Activated B cell treated with CpG ODN at 0.5 μM for 24 hours (primary cell): ENCODE measurements at regions not wholly inside any gene's neighbourhood (a gene's known extent, or its start where the extent isn't known, plus 50 kb on each side); places are given as distances from the start of the nearest gene placed in this dataset.

ENCODE experiments used
- ATAC-seq: fragments of 200-7000 bp; cut with Tn5 transposase; one replicate; pipeline ENCODE4 v1.10.0; 2021; ENCODE audit warnings: low read depth, mild to moderate bottlenecking, moderate library complexity
- CTCF ChIA-PET: fragments of 350-600 bp; sonication (Branson Sonifier 250); formaldehyde crosslinking; loops from one replicate; lab custom pipeline; 2021; ENCODE audit warnings: antibody characterized with exemption; lab: Charles Lee
- POLR2A ChIA-PET: fragments of 350-600 bp; sonication (Branson Sonifier 250); formaldehyde crosslinking; loops from one replicate; lab custom pipeline; 2021; ENCODE audit warnings: antibody characterized with exemption; lab: Charles Lee
- DNase-seq: peaks from one replicate; pipeline ENCODE4 v3.0.0; 2022
- H3K27ac Mint-ChIP-seq: one replicate; pipeline ENCODE4 v1.8.0; 2020; ENCODE audit warnings: mixed read lengths
- H3K27me3 Mint-ChIP-seq: one replicate; pipeline ENCODE4 v1.8.0; 2021; ENCODE audit warnings: mixed read lengths
- H3K36me3 Mint-ChIP-seq: one replicate; pipeline ENCODE4 v1.8.0; 2021; ENCODE audit warnings: low read depth, mixed read lengths
- H3K4me1 Mint-ChIP-seq: one replicate; pipeline ENCODE4 v1.8.0; 2021; ENCODE audit warnings: mixed read lengths
- H3K4me3 Mint-ChIP-seq: one replicate; pipeline ENCODE4 v1.8.0; 2020; ENCODE audit warnings: mild to moderate bottlenecking, mixed read lengths
- H3K9me3 Mint-ChIP-seq: one replicate; pipeline ENCODE4 v1.8.0; 2020; ENCODE audit warnings: mixed read lengths
- intact Hi-C: fragments of 100-400 bp; cut with micrococcal nuclease; formaldehyde crosslinking; loops from one replicate; pipeline ENCODE4 v1.15.1; 2024
- TF ChIP-seq, protein P1 (sequence below): fragments of 200-600 bp; IDR thresholded peaks from one replicate; pipeline ENCODE4 v1.8.0; 2022; ENCODE audit warnings: antibody characterized with exemption, mild to moderate bottlenecking

DNA sequence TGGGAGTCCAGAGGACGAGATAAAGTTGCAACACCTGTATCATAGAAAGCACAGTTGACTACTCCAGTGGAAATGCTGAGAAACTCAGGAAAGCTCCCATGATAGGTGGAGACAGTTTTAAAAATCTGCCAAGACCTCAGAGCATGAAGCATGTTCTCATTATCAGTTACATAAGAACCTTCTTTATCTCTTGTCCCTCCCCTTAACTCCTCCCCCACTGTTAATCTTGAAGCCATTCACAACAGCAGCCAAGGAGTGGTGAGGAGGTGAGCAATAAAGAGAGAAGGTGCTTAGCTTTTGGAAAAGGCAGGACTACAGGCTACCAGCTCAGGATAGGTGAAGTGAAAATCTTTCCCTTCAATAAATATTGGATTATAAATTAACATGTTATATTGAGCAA, 657.9 kb downstream of the NYAP2 start:
- POLR2A ChIA-PET: no interaction called here
- no peaks in the 10 kb centered on the region for H3K36me3 Mint-ChIP-seq
- H3K9me3 Mint-ChIP-seq: no peaks in the 10 kb centered on the region
- CTCF ChIA-PET: no interaction called here
- ATAC-seq (no peak), DNase-seq (no peak)
- peaks cover 2% of the 10 kb centered on the region for H3K27me3 Mint-ChIP-seq
- intact Hi-C loops: no loop called here
- H3K4me3 Mint-ChIP-seq: no peak overlapping the region
- TF ChIP-seq, protein P1, sequence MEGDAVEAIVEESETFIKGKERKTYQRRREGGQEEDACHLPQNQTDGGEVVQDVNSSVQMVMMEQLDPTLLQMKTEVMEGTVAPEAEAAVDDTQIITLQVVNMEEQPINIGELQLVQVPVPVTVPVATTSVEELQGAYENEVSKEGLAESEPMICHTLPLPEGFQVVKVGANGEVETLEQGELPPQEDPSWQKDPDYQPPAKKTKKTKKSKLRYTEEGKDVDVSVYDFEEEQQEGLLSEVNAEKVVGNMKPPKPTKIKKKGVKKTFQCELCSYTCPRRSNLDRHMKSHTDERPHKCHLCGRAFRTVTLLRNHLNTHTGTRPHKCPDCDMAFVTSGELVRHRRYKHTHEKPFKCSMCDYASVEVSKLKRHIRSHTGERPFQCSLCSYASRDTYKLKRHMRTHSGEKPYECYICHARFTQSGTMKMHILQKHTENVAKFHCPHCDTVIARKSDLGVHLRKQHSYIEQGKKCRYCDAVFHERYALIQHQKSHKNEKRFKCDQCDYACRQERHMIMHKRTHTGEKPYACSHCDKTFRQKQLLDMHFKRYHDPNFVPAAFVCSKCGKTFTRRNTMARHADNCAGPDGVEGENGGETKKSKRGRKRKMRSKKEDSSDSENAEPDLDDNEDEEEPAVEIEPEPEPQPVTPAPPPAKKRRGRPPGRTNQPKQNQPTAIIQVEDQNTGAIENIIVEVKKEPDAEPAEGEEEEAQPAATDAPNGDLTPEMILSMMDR: no peak
- H3K27ac Mint-ChIP-seq: no peak overlapping the region
- no peaks in the 10 kb centered on the region for H3K4me1 Mint-ChIP-seq

DNA sequence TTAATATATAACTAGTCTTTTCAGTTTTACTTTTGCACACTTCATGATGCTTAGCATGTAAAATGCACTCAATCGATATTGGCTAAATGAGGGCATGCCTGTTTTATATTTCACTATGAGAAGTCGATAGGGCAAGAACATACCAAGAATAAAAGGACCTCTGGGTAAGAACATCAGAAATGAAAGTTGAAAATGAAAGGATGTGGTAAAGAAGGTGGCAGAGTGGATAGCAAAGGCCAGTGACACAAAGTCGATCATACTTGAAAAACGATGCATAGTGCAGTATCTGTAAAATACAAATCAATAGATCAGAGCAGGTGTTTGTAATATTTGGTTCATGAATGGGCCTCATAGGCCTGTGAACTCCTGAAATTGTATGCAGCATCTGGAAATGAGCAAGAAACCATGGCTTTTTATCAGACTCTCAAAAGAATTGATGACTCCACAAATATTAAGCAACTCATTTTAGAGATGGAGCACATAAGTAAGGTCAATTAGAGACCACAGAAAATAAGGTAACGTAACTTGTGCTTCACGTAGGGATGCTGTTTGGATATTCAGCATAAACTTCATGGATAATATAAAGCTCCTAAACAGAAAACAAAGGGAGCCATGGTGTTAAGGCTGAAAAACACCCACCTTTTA, 653.4 kb downstream of the NYAP2 start:
- ATAC-seq (no peak), DNase-seq (no peak)
- Mint-ChIP-seq H3K4me3 (no peak overlapping the region), H3K9me3 (no peaks in the 10 kb centered on the region), H3K36me3 (no peaks in the 10 kb centered on the region), H3K27ac (no peak overlapping the region), H3K4me1 (no peaks in the 10 kb centered on the region), H3K27me3 (peaks cover 2% of the 10 kb centered on the region)
- TF ChIP-seq, protein P1: no peak
- ChIA-PET CTCF (no interaction called here), POLR2A (no interaction called here)
- intact Hi-C loops: no loop called here

GRCh38 chr2:226050822-226051221, 651.3 kb downstream of the NYAP2 start:
- intact Hi-C loops: no loop called here
- no peaks in the 10 kb centered on the region for H3K9me3 Mint-ChIP-seq
- no peak for DNase-seq
- no peak for ATAC-seq
- no peaks in the 10 kb centered on the region for H3K27me3 Mint-ChIP-seq
- ChIA-PET CTCF (no interaction called here), POLR2A (no interaction called here)
- TF ChIP-seq, protein P1: no peak
- H3K4me3 Mint-ChIP-seq: no peak overlapping the region
- no peaks in the 10 kb centered on the region for H3K4me1 Mint-ChIP-seq
- H3K27ac Mint-ChIP-seq: no peak overlapping the region
- no peaks in the 10 kb centered on the region for H3K36me3 Mint-ChIP-seq

DNA sequence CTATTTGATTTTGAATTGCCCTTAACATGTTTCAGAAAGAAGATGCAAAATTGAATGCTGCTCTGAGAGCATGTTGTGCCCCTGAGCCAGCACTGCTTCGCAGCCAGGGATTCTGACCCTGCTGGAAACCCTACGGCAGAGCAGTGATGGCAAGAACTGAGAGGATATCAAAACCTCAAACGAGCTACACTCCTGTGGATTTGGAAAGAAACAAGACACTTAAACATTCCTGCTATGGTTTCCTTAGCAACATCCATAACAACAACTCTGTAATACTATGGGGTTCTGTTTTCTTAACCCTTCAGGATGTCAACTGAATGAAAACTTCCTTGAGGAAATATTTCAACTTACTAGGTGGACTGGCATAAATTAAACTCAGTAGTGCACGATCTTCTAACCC, 649.1 kb downstream of the NYAP2 start:
- intact Hi-C loops: no loop called here
- ATAC-seq (no peak), DNase-seq (no peak)
- Mint-ChIP-seq H3K4me3 (no peak overlapping the region), H3K4me1 (no peaks in the 10 kb centered on the region), H3K36me3 (no peaks in the 10 kb centered on the region), H3K9me3 (no peaks in the 10 kb centered on the region), H3K27me3 (no peaks in the 10 kb centered on the region), H3K27ac (no peak overlapping the region)
- ChIA-PET CTCF (no interaction called here), POLR2A (no interaction called here)
- TF ChIP-seq, protein P1: no peak

DNA sequence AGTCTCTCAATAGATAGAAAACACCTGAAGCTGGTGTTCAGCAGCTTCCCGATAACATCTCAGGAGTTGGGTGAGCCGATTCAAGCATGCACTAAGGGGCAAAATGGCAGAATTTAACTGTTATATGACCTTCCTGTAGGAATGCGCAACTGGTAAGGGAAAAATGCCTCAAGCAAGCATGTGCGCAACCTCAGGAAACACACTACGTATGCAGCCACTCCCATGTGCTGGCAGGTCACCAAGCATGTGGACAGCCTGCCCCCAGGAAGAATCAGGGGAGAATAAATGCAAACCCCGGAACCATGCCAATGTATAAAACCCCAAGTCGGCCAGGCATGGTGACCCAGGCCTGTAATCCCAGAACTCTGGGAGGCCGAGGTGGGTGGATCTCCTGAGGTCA, 645.6 kb downstream of the NYAP2 start:
- DNase-seq: no peak
- H3K4me3 Mint-ChIP-seq: no peak overlapping the region
- ChIA-PET CTCF (no interaction called here), POLR2A (no interaction called here)
- intact Hi-C loops: no loop called here
- H3K4me1 Mint-ChIP-seq: no peaks in the 10 kb centered on the region
- H3K27ac Mint-ChIP-seq: no peak overlapping the region
- H3K27me3 Mint-ChIP-seq: no peaks in the 10 kb centered on the region
- TF ChIP-seq, protein P1: no peak
- no peaks in the 10 kb centered on the region for H3K36me3 Mint-ChIP-seq
- H3K9me3 Mint-ChIP-seq: no peaks in the 10 kb centered on the region
- no peak for ATAC-seq
